ENCODE measurements at regions not wholly inside any gene's neighbourhood (a gene's known extent, or its start where the extent isn't known, plus 50 kb on each side); places are given as distances from the start of the nearest gene placed in this dataset.

- TF ChIP-seq, protein P1, sequence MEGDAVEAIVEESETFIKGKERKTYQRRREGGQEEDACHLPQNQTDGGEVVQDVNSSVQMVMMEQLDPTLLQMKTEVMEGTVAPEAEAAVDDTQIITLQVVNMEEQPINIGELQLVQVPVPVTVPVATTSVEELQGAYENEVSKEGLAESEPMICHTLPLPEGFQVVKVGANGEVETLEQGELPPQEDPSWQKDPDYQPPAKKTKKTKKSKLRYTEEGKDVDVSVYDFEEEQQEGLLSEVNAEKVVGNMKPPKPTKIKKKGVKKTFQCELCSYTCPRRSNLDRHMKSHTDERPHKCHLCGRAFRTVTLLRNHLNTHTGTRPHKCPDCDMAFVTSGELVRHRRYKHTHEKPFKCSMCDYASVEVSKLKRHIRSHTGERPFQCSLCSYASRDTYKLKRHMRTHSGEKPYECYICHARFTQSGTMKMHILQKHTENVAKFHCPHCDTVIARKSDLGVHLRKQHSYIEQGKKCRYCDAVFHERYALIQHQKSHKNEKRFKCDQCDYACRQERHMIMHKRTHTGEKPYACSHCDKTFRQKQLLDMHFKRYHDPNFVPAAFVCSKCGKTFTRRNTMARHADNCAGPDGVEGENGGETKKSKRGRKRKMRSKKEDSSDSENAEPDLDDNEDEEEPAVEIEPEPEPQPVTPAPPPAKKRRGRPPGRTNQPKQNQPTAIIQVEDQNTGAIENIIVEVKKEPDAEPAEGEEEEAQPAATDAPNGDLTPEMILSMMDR (optimal IDR thresholded peaks at IDR 0.05 in 1 of 3, IDR thresholded peaks at IDR 0.05 in 1 of 3, conservative IDR thresholded peaks at IDR 0.05 in 1 of 3; ENCODE audit: extremely low read depth in 1 of 3, insufficient read depth in 2 of 3, low read length in 3 of 3): no peak
- no peak for TF ChIP-seq EZH2 (IDR thresholded peaks at IDR 0.05; ENCODE audit: low read length)
These were observed 624.8 kb downstream of the MID1IP1 start for GRCh38 chrX:39426101-39426500.

Measured in keratinocyte (primary cell).